ENCODE measurements at regions not wholly inside any gene's neighbourhood (a gene's known extent, or its start where the extent isn't known, plus 50 kb on each side); places are given as distances from the start of the nearest gene placed in this dataset.

DNA sequence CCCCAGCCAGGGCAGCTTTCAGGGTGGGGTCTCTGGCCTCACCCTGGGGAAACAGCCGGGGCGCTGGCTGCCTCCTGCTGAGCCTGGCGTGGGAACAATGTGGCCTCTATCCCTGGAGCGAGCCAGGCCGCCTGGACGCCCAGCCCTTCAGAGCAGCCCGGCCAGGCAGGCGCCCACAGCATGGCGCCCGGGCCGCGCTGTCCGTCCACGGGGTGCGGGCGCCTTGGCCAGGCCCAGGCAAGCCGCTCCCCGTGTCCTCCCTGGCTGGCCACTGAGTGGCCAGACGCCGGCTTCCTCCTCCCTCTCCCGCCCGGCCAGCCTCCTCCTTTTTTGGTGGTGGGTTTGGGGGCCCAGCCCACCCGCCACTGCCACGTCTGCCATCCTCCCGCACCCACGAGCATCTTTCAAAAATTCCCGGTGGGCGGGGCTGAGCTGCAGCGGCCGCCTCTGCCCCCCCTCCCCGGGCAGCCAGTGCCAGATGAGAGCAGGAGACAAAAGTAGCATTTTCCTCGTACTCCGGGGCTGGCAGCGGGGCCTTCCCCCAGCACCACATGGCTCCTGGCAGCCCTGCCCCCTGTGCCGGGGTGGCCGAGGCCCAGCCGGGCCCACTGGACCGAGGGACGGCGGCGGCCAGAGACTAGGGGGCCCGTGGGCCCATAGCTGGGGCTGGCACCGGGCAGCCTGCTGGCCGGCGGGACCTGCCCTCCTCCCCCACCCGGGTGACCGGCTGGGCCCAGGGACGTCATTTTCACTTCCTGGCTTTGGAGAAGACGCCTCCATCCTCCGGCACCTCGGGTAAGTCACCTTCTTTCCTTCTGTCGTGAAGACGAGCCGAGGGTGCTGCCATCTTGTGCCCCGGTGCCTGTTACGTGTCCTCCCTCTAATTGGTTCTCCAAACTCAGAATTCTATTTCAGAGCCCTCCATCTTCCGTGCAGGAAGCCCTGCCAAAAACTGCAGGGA lies 70.2 kb upstream of the PPARA start:
- Histone ChIP-seq H3K27ac (ENCODE audit: low read depth, low read length) (peak overlapping the region; percentile 89), H3K4me3 (ENCODE audit: low read depth in 1 of 2, low read length in 2 of 2) (peak overlapping the region; percentile 23 to 35), H3K9ac (ENCODE audit: low read depth in 1 of 2, low read length in 2 of 2) (peak overlapping the region; percentile 29 to 36), H3K36me3 (ENCODE audit: control insufficient read depth in 1 of 2, insufficient read depth in 2 of 2, low read length in 2 of 2) (peaks cover 5 to 26% of the 10 kb centered on the region in 2 donors), H3K4me1 (ENCODE audit: control insufficient read depth in 1 of 2, insufficient read depth in 2 of 2, low read length in 2 of 2) (peaks cover 48 to 61% of the 10 kb centered on the region in 2 donors), H3K9me3 (ENCODE audit: control insufficient read depth in 1 of 2, low read length in 2 of 2) (no peaks in the 10 kb centered on the region), H3K27me3 (ENCODE audit: control insufficient read depth in 1 of 2, insufficient read depth in 2 of 2, low read length in 2 of 2) (no peaks in the 10 kb centered on the region)

DNA sequence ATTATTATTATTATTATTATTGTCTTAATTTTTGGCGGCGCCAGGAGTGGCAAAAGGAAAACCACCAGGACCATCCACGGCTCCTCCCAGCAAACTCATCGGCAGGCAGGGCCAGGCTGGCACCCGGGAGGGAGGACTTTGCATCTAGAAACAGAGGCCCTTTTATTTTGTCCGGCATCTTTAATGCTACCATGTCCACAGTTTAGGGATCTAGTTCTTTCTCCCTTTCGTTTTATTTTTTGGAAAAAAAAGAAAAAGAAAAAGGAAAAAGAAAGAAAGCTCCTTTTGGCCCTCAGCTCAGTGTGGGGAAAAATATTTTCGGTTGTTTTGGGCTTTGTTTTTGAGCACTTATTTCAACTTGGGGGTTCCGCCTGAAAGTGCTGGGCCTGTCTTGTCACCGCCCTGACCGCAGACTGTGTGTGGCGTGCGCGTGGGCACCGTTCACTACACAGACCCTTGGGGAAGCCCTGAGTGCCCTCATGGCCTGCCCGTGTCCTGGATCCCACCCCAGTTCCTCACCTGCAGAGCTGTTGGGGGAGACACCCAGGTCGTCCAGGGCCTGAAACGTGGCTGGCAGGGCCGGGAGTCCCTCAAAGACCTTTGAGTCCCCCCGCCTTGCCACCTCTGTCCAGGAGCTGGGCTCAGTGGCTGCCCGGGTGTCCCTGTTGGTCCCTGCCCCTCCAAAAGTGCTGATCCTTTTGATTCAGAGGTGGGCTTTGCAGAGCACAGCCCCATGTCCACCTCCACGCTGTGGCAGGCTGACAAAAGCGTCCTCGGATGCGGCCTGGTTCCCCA lies 69.1 kb upstream of the PPARA start:
- Histone ChIP-seq H3K27me3 (ENCODE audit: control insufficient read depth in 1 of 2, insufficient read depth in 2 of 2, low read length in 2 of 2) (no peaks in the 10 kb centered on the region), H3K36me3 (ENCODE audit: control insufficient read depth in 1 of 2, insufficient read depth in 2 of 2, low read length in 2 of 2) (peaks cover 0 to 23% of the 10 kb centered on the region in 2 donors), H3K9ac (ENCODE audit: low read depth in 1 of 2, low read length in 2 of 2) (peak overlapping the region; percentile 48 to 52), H3K27ac (ENCODE audit: low read depth, low read length) (peak overlapping the region; percentile 84), H3K4me3 (ENCODE audit: low read depth in 1 of 2, low read length in 2 of 2) (peak overlapping the region; percentile 44 to 48), H3K9me3 (ENCODE audit: control insufficient read depth in 1 of 2, low read length in 2 of 2) (no peaks in the 10 kb centered on the region), H3K4me1 (ENCODE audit: control insufficient read depth in 1 of 2, insufficient read depth in 2 of 2, low read length in 2 of 2) (peaks cover 48 to 61% of the 10 kb centered on the region in 2 donors)

DNA sequence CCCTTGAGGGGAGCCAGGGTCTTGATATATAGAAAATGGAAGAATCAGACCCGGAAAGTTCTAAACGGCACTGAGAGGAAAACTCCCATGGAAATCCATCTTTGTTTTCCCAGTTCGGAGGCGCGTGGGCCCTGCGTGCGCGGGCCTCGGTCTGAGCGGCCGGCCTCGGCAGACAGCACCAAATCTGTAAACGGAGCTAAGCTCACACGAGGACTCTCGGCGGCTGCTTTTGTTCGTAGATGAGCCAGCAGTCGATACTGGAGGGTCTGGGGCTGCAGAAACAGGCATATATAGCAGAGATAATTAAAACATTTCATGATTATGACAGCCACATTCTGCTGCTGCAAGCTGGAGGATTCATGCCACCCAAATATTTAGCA lies 68.5 kb upstream of the PPARA start:
- H3K9me3 ChIP-seq (ENCODE audit: control insufficient read depth in 1 of 2, low read length in 2 of 2), result no peaks in the 10 kb centered on the region
- H3K27me3 ChIP-seq (ENCODE audit: control insufficient read depth in 1 of 2, insufficient read depth in 2 of 2, low read length in 2 of 2), result no peaks in the 10 kb centered on the region
- peaks cover 0 to 25% of the 10 kb centered on the region in 2 donors for H3K36me3 ChIP-seq (ENCODE audit: control insufficient read depth in 1 of 2, insufficient read depth in 2 of 2, low read length in 2 of 2)
- peak overlapping the region; percentile 44 to 48 for H3K4me3 ChIP-seq (ENCODE audit: low read depth in 1 of 2, low read length in 2 of 2)
- H3K4me1 ChIP-seq (ENCODE audit: control insufficient read depth in 1 of 2, insufficient read depth in 2 of 2, low read length in 2 of 2), result peaks cover 48 to 61% of the 10 kb centered on the region in 2 donors
- H3K27ac ChIP-seq (ENCODE audit: low read depth, low read length), result peak overlapping the region; percentile 84
- H3K9ac ChIP-seq (ENCODE audit: low read depth in 1 of 2, low read length in 2 of 2), result peak overlapping the region; percentile 48 to 52

DNA sequence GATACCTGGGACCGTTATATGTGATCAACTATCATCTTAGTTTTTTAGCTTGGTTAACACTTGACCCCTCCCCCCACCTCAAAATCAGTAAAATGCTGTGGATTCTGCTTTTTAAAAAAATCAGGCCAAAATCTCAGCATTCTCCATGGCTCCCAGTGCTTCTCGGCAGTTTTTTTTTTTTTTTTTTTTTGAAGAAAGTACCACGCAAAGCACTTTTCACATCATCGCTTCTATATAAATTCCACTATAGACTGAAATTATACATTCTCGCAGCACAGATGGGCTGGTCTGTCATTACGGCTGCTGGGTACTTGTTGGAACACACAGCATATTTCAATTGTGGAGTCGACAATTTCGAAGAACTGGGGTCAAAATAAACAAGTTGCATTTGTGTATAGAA lies 67.7 kb upstream of the PPARA start:
- H3K4me3 ChIP-seq (ENCODE audit: low read depth in 1 of 2, low read length in 2 of 2), result no peak overlapping the region
- peaks cover 6 to 31% of the 10 kb centered on the region in 2 donors for H3K36me3 ChIP-seq (ENCODE audit: control insufficient read depth in 1 of 2, insufficient read depth in 2 of 2, low read length in 2 of 2)
- peak overlapping the region in 1 of 2 donors; percentile 10 for H3K9ac ChIP-seq (ENCODE audit: low read depth in 1 of 2, low read length in 2 of 2)
- H3K27me3 ChIP-seq (ENCODE audit: control insufficient read depth in 1 of 2, insufficient read depth in 2 of 2, low read length in 2 of 2), result no peaks in the 10 kb centered on the region
- no peak overlapping the region for H3K27ac ChIP-seq (ENCODE audit: low read depth, low read length)
- peaks cover 47 to 62% of the 10 kb centered on the region in 2 donors for H3K4me1 ChIP-seq (ENCODE audit: control insufficient read depth in 1 of 2, insufficient read depth in 2 of 2, low read length in 2 of 2)
- H3K9me3 ChIP-seq (ENCODE audit: control insufficient read depth in 1 of 2, low read length in 2 of 2), result no peaks in the 10 kb centered on the region

DNA sequence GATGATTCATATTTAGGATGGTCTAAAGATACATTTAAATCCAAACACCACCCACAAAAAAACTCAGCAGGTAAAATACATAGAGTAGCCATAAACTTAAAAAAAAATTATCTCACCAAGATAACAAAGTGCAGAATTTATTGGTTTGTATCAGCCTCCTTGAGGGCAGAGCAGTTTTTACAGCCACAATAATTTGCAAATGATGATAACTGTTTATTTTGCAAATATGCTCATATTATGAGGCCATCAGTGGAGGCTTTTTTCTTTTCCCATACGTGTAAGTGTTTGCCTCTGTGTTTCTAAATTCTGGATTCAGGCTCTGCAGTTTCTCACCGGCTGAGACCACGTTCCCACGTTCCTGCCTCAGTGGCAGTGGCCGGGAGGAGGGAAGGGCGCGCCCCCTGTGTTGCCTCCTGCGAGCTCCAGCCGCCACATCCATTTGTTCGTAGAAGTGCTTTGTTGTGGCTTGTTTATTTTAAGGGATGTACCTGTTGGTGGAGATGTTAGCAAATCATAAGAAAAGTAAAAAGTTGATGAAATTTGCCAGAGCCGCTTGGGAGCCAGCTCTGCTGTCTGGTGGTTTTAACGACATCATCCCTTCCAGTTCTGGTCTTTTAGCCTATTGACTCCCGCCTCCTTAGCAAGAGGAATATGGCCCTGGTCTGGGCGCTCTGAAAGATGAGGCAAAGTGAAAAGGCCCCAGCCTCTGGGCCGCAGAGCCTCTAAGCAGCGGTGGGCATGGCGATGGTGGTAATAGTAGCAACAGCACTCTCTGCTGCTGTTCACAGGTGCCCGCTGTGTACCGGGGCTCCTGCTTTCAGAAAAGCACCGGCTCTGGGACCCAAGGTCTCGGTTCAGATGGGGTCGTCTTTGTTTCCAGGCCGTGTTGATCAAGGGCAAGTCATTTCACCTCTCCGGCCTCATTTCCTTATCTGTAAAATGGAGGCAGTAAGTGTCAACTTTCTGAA lies 66.7 kb upstream of the PPARA start:
- H3K9me3 ChIP-seq (ENCODE audit: control insufficient read depth in 1 of 2, low read length in 2 of 2), result no peaks in the 10 kb centered on the region
- peak overlapping the region in 1 of 2 donors; percentile 60 for H3K4me3 ChIP-seq (ENCODE audit: low read depth in 1 of 2, low read length in 2 of 2)
- H3K4me1 ChIP-seq (ENCODE audit: control insufficient read depth in 1 of 2, insufficient read depth in 2 of 2, low read length in 2 of 2), result peaks cover 46 to 59% of the 10 kb centered on the region in 2 donors
- no peaks in the 10 kb centered on the region for H3K27me3 ChIP-seq (ENCODE audit: control insufficient read depth in 1 of 2, insufficient read depth in 2 of 2, low read length in 2 of 2)
- H3K36me3 ChIP-seq (ENCODE audit: control insufficient read depth in 1 of 2, insufficient read depth in 2 of 2, low read length in 2 of 2), result peaks cover 6 to 34% of the 10 kb centered on the region in 2 donors
- peak overlapping the region; percentile 76 for H3K27ac ChIP-seq (ENCODE audit: low read depth, low read length)
- peak overlapping the region in 1 of 2 donors; percentile 16 for H3K9ac ChIP-seq (ENCODE audit: low read depth in 1 of 2, low read length in 2 of 2)

DNA sequence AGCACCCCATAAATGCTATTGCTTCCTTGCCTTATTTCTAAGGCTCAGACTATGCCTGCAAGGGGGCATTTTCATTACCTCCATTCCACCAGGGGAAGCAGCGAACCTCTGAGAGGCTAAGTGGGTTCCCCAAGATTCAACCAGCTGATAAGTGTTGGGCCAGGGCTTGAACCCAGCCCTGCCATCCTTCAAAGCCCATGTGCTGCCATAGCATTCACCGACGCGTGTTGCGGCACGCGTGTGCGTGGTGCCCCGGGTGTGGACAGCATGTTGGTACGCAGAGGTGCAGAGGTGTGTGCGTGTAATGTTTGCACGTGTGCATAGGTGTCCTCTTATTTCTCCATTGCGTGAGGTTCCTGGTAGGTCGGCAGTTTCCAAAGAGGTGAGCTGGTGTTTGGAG lies 66.0 kb upstream of the PPARA start:
- peaks cover 6 to 38% of the 10 kb centered on the region in 2 donors for H3K36me3 ChIP-seq (ENCODE audit: control insufficient read depth in 1 of 2, insufficient read depth in 2 of 2, low read length in 2 of 2)
- H3K27ac ChIP-seq (ENCODE audit: low read depth, low read length), result peak overlapping the region; percentile 76
- H3K4me1 ChIP-seq (ENCODE audit: control insufficient read depth in 1 of 2, insufficient read depth in 2 of 2, low read length in 2 of 2), result peaks cover 49 to 58% of the 10 kb centered on the region in 2 donors
- peak overlapping the region; percentile 36 to 60 for H3K4me3 ChIP-seq (ENCODE audit: low read depth in 1 of 2, low read length in 2 of 2)
- H3K9me3 ChIP-seq (ENCODE audit: control insufficient read depth in 1 of 2, low read length in 2 of 2), result no peaks in the 10 kb centered on the region
- no peaks in the 10 kb centered on the region for H3K27me3 ChIP-seq (ENCODE audit: control insufficient read depth in 1 of 2, insufficient read depth in 2 of 2, low read length in 2 of 2)
- H3K9ac ChIP-seq (ENCODE audit: low read depth in 1 of 2, low read length in 2 of 2), result peak overlapping the region in 1 of 2 donors; percentile 16

- peaks cover 6 to 43% of the 10 kb centered on the region in 2 donors for H3K36me3 ChIP-seq (ENCODE audit: control insufficient read depth in 1 of 2, insufficient read depth in 2 of 2, low read length in 2 of 2)
- no peaks in the 10 kb centered on the region for H3K27me3 ChIP-seq (ENCODE audit: control insufficient read depth in 1 of 2, insufficient read depth in 2 of 2, low read length in 2 of 2)
- H3K27ac ChIP-seq (ENCODE audit: low read depth, low read length), result peak overlapping the region; percentile 76
- peaks cover 56 to 60% of the 10 kb centered on the region in 2 donors for H3K4me1 ChIP-seq (ENCODE audit: control insufficient read depth in 1 of 2, insufficient read depth in 2 of 2, low read length in 2 of 2)
- peak overlapping the region; percentile 57 to 60 for H3K4me3 ChIP-seq (ENCODE audit: low read depth in 1 of 2, low read length in 2 of 2)
- no peaks in the 10 kb centered on the region for H3K9me3 ChIP-seq (ENCODE audit: control insufficient read depth in 1 of 2, low read length in 2 of 2)
- H3K9ac ChIP-seq (ENCODE audit: low read depth in 1 of 2, low read length in 2 of 2), result peak overlapping the region; percentile 26 to 51
Observed at GRCh38 chr22:46084943-46085827, 65.1 kb upstream of the PPARA start.

DNA sequence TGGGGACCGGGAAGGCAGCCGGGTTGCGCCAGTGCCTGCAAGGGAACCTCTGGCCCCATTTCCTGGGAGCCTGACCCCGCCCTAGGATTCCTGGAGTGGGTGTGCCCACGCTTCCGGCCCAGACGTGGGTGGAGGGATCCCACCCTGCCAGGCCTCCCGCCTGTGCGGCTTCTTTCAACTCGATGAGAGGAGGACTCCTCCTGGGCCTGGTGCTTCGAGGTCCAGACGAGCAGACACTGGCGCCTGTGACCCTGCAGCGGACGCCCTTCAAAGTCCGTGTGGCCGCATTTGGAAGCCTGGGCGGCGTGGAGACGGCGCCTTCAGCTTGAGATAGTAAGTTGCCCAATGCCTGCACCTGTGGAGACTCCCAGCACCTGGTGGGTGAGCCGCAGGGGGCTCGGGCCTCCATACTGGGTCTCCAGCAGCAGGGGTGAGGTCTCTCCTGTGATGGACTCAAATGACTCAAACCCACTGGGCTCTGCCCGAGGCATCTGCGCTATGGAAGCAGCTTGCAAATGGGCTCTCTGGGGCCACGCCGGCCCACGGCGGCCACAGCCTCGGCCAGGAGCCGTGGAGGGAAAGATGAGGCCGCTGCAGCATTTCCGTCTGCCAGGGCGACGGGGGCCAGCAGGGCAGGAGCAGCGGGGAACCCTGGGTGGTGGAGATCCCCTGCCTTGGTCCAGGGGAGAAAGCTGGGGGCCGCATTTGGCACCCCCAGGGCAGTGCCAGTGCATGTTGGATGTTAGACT lies 64.3 kb upstream of the PPARA start:
- H3K9ac ChIP-seq (ENCODE audit: low read depth in 1 of 2, low read length in 2 of 2), result peak overlapping the region; percentile 26 to 51

More for the DNA sequence above, 64.3 kb upstream of the PPARA start:
- H3K9me3 ChIP-seq (ENCODE audit: control insufficient read depth in 1 of 2, low read length in 2 of 2), result no peaks in the 10 kb centered on the region
- H3K4me1 ChIP-seq (ENCODE audit: control insufficient read depth in 1 of 2, insufficient read depth in 2 of 2, low read length in 2 of 2), result peaks cover 56 to 63% of the 10 kb centered on the region in 2 donors
- H3K4me3 ChIP-seq (ENCODE audit: low read depth in 1 of 2, low read length in 2 of 2), result peak overlapping the region; percentile 57 to 60
- H3K27me3 ChIP-seq (ENCODE audit: control insufficient read depth in 1 of 2, insufficient read depth in 2 of 2, low read length in 2 of 2), result no peaks in the 10 kb centered on the region
- H3K27ac ChIP-seq (ENCODE audit: low read depth, low read length), result peak overlapping the region; percentile 36
- peaks cover 6 to 46% of the 10 kb centered on the region in 2 donors for H3K36me3 ChIP-seq (ENCODE audit: control insufficient read depth in 1 of 2, insufficient read depth in 2 of 2, low read length in 2 of 2)

Data from duodenal mucosa (tissue), 2 donors.